Left ventricle myocardium inferior (tissue), 1 donor: ENCODE measurements at regions not wholly inside any gene's neighbourhood (a gene's known extent, or its start where the extent isn't known, plus 50 kb on each side); places are given as distances from the start of the nearest gene placed in this dataset.
"Not testable (repeated sequence)": the region's sequence is repeated elsewhere in the genome, so short reads cannot be mapped to it uniquely, and the experiment has no call there.

Experiments used
- DNase-seq: peaks from one replicate; pipeline ENCODE4 v3.0.0-alpha.2; 2020
- H3K27ac ChIP-seq: fragments of 200-600 bp; replicated peaks from 2 replicates; pipeline ENCODE4 v1.8.0; 2021
- H3K27me3 ChIP-seq: fragments of 200-600 bp; 2 replicates; pipeline ENCODE4 v1.8.0; 2021; ENCODE audit warnings: low read depth
- H3K36me3 ChIP-seq: fragments of 200-600 bp; 2 replicates; pipeline ENCODE4 v1.8.0; 2021
- H3K4me1 ChIP-seq: fragments of 200-600 bp; 2 replicates; pipeline ENCODE4 v1.8.0; 2021
- H3K4me3 ChIP-seq: fragments of 200-600 bp; 2 replicates; pipeline ENCODE4 v1.8.0; 2021; ENCODE audit warnings: mild to moderate bottlenecking, moderate library complexity
- H3K9me3 ChIP-seq: fragments of 200-600 bp; replicated peaks from 2 replicates; pipeline ENCODE4 v1.8.0; 2021
- intact Hi-C: fragments of 100-400 bp; cut with micrococcal nuclease; formaldehyde crosslinking; loops from one replicate; pipeline ENCODE4 v1.11.0; 2022
- TF ChIP-seq, protein P1 (sequence below): fragments of 200-600 bp; IDR thresholded peaks from 2 replicates; pipeline ENCODE4 v1.8.0; 2021; ENCODE audit warnings: antibody characterized with exemption, mild to moderate bottlenecking, borderline replicate concordance
- donor health status: DM: no; HTN: yes; CAD: no; lungs with severe emphysema.

DNA sequence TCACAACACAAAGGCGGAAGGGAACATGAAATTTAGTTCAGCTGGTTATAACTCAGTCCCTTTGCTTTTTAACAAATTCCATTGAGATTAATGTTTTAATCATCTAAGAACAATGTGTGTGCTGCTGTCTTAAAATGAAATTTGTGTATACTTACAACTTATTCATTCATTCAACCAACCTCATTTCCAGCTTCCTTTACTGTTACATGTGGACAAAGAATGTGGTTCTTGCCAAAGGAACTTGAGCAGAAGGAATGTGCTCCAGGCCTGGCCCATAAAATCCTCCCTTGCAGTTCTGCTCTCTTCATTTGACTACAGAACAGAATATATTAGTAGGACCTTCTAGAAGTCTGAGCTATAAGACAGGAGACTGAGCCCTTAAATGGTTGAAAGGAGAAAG lies 176.8 kb upstream of the GLRA2 start:
- Histone ChIP-seq H3K36me3 (no peaks in the 10 kb centered on the region), H3K9me3 (peaks cover 7% of the 10 kb centered on the region), H3K4me1 (no peaks in the 10 kb centered on the region), H3K27ac (no peak overlapping the region), H3K27me3 (no peaks in the 10 kb centered on the region), H3K4me3 (no peak overlapping the region)
- TF ChIP-seq, protein P1, sequence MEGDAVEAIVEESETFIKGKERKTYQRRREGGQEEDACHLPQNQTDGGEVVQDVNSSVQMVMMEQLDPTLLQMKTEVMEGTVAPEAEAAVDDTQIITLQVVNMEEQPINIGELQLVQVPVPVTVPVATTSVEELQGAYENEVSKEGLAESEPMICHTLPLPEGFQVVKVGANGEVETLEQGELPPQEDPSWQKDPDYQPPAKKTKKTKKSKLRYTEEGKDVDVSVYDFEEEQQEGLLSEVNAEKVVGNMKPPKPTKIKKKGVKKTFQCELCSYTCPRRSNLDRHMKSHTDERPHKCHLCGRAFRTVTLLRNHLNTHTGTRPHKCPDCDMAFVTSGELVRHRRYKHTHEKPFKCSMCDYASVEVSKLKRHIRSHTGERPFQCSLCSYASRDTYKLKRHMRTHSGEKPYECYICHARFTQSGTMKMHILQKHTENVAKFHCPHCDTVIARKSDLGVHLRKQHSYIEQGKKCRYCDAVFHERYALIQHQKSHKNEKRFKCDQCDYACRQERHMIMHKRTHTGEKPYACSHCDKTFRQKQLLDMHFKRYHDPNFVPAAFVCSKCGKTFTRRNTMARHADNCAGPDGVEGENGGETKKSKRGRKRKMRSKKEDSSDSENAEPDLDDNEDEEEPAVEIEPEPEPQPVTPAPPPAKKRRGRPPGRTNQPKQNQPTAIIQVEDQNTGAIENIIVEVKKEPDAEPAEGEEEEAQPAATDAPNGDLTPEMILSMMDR, result no peak
- intact Hi-C loops, result no loop called here
- DNase-seq, result no peak

DNA sequence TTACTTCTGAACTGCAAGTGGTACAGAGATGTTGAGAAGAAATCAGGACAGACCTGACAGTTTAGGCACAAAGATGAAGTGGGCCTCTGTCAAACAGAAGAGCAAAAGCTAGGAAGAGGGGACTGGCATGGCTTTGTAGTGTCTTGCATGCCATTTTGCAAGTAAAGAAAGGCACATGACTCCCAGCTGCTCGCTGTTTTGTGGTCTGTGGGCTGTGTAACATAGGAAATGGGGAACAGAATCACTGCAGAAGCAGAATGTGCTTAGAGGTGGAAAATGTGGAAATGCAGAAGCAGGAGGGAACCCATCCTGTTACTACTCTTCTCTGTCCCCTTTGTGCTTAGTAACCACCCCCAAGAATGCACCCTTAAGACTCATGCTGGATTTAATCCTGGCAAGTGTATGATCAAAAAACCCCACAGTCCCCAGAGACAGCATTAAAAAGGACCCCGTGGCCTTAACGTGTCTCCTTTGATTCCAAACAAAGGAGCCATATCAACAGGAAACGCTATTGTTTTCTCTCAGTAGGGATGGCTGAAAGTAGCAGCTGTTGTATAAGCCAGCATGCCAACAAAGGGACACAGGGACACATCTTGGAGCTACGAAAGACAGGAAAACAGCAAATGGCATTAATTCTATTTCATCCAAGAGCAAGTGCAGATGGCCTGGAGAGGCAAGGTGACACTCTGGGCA lies 177.6 kb upstream of the GLRA2 start:
- no peaks in the 10 kb centered on the region for H3K36me3 ChIP-seq
- intact Hi-C loops, result no loop called here
- no peaks in the 10 kb centered on the region for H3K4me1 ChIP-seq
- no peak overlapping the region for H3K27ac ChIP-seq
- H3K4me3 ChIP-seq, result no peak overlapping the region
- no peak for DNase-seq
- peaks cover 7% of the 10 kb centered on the region for H3K9me3 ChIP-seq
- TF ChIP-seq, protein P1, result no peak
- H3K27me3 ChIP-seq, result no peaks in the 10 kb centered on the region

DNA sequence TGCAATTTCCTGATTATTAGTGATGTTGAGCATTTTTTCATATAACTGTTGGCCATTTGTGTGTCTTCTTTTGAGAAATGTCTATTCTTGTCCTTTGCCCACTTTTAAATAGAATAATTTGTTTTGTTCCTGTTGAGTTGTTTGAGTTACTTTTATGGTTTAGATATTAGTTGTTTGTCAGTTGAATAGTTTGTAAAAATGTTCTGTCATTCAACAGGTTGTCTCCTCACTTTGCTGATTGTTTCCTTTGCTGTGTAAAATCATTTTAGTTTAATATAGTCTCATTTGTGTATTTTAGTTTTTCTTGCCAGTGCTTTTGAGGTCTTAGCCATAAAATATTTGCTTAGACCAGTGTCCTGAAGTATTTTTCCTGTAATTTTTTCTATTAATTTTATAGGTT lies 181.8 kb upstream of the GLRA2 start:
- intact Hi-C loops, result no loop called here
- H3K9me3 ChIP-seq, result peaks cover 7% of the 10 kb centered on the region

DNA sequence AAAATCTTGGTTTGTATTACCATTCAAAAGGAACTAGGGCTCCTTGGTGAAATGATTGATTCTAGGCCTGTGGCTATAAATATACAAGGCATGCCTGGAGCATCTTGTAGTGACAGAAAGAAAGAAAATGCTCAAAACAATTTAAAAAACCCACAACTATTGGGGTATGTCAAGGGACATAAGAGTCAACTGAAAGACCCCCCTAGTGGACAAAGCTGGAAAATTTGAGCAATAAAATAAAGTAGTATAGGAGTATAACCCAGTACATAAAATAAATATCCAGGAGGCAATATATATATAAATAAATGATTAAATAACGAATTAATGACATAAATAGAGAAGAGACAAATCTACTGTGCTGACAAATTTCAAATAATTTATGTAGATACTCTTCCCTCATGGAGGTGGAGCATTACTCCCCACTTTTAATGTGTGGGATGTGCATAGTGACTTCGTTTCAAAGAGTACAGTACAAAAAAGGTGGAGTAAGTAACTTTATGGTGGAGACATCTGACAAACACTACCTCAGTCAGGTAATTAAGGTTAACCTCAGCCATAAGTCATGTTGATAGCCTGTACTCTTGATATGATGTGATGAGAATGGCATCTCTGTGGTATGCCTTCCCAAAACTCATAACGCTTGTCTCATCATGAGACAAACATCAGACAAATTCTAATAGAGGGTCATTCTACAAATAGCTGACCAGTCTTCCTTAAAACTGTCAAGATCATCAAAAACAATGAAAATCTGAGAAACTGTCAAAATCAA lies 185.0 kb upstream of the GLRA2 start:
- Histone ChIP-seq H3K27me3 (no peaks in the 10 kb centered on the region), H3K27ac (no peak overlapping the region), H3K4me1 (no peaks in the 10 kb centered on the region), H3K4me3 (no peak overlapping the region), H3K36me3 (no peaks in the 10 kb centered on the region), H3K9me3 (peaks cover 1% of the 10 kb centered on the region)
- TF ChIP-seq, protein P1, result no peak
- no peak for DNase-seq
- intact Hi-C loops, result no loop called here

More for the DNA sequence above, 181.8 kb upstream of the GLRA2 start:
- Histone ChIP-seq H3K36me3 (no peaks in the 10 kb centered on the region), H3K27ac (no peak overlapping the region), H3K4me3 (no peak overlapping the region), H3K27me3 (no peaks in the 10 kb centered on the region), H3K4me1 (no peaks in the 10 kb centered on the region)
- DNase-seq, result no peak
- TF ChIP-seq, protein P1, result no peak

DNA sequence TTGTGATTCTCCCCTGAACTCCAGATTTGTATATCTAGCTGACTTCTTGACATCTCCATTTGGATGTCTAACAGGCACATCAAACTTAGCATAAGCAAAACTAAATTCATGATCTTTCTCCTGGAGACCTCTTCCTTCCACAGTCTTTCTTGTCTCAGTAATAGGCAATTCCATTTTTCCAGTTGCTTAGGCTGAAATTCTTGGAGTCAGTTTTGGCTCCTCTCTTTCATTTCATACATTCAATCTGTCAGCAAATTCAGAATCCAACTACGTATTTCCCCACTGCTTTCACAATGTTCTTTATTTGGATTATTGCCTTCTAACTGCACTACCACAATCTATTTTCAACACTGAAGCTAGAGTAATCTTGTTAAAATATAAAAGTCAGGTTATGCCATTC lies 219.9 kb upstream of the GLRA2 start:
- Histone ChIP-seq H3K36me3 (no peaks in the 10 kb centered on the region), H3K4me1 (no peaks in the 10 kb centered on the region), H3K9me3 (no peaks in the 10 kb centered on the region), H3K27ac (no peak overlapping the region), H3K27me3 (no peaks in the 10 kb centered on the region), H3K4me3 (no peak overlapping the region)
- intact Hi-C loops, result no loop called here
- TF ChIP-seq, protein P1, result no peak
- DNase-seq, result no peak

DNA sequence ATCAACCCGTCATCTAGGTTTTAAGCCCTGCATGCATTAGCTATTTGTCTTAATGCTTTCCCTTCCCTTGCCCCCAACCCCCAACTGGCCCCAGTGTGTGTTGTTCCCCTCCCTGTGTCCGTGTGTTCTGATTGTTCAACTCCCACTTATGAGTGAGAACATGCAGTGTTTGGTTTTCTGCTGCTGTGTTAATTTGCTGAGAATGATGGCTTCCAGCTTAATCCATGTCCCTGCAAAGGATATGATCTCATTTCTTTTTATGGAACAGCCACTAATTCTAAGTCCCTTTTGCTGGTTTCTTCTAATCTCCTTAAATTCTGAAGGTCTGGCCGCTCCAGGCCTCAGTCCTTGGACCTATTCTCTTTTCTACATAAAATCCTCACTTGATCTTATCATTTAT lies 220.4 kb upstream of the GLRA2 start:
- DNase-seq, H3K4me3 ChIP-seq, H3K27ac ChIP-seq, intact Hi-C loops, H3K4me1 ChIP-seq, H3K9me3 ChIP-seq, H3K27me3 ChIP-seq, H3K36me3 ChIP-seq: not testable (repeated sequence)
